GM18861 (cell line): ENCODE measurements at regions not wholly inside any gene's neighbourhood (a gene's known extent, or its start where the extent isn't known, plus 50 kb on each side); places are given as distances from the start of the nearest gene placed in this dataset.
"Not testable (repeated sequence)": the region's sequence is repeated elsewhere in the genome, so short reads cannot be mapped to it uniquely, and the experiment has no call there.

Experiments
- ATAC-seq: cut with Tn5 transposase; IDR thresholded peaks from one replicate; pipeline ENCODE4 v1.9.1; 2021; ENCODE audit not compliant: unreplicated experiment

DNA sequence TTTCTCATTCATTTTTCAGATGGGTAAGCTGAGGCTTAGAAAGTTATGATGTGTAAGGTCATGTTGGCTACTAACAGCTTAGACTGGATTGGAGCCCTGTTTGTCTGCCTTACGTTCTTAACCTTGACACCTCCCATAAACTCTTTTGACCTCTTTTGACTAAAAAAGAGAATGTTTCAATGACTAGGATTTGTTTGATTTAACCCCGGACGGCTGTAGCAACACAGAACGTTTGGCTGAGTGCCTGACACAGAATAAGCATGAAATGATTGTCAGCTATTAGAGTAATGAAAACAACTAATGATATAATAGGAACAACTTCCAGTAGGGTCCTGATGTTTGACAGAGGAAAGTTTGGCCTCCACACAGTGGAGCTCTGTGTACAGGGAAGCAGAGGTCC lies 83.3 kb upstream of the PDZD8 start:
- no peak for ATAC-seq

DNA sequence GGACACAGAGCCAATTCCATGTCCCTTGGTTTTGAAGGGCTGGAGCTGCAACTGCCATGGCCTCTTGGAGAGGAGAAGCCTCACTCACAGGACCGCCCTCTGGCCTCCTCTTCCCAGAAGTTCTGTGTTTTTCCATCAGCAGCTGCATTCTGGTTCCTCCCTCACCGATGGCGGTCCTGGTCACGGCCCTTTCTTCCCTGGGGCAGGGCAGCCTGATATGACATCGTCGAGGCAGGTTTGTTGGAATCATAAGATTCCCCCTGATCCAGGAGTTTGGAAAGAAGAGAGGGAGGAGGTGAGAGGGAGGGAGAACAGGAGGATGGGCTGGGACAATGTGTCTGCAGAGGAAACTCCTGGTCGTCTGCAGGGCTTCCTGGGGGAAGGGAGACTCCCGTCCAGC lies 82.7 kb upstream of the PDZD8 start:
- no peak for ATAC-seq

DNA sequence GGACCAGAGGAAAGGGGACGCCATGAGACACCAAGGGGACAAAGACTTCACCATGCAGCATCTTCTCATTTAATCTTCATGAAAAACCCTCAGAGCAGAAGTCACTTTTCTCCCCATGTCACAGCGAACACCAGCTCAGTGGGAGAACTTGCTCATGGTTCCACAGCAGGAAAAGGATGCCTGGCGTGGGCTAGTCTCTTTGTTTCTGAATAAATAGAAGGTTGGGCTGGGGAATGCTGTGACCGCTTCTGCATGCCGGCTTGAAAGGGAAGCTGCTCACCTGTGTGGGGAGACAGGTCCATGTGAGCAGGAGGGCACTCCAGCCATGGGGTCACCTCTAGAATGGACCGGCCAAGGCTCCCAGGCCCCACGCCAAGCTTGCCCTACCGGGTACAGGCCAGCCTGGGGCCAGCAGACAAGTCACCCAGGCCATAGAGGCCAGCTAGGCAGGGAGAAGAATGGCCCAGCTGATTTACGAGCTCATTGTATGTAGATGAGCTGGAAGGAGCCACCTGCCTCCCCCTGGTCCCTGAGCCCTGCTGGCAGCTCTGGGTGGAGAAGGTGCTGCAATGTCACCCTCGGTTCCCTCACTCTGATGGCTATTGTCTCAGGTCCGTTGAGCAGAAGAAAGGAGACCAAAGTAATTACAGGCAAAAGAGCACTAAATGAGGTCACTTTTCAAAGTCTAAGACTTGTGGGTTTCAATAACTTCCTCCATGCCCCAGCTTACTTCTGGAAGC lies 82.0 kb upstream of the PDZD8 start:
- peak; percentile 56 for ATAC-seq

- no peak for ATAC-seq
These were observed 80.1 kb upstream of the PDZD8 start for GRCh38 chr10:117455346-117455745.

- no peak for ATAC-seq
These were observed 79.3 kb upstream of the PDZD8 start for GRCh38 chr10:117454502-117454901.

- ATAC-seq, result not testable (repeated sequence)
These were observed 78.2 kb upstream of the PDZD8 start for GRCh38 chr10:117453484-117453883.

DNA sequence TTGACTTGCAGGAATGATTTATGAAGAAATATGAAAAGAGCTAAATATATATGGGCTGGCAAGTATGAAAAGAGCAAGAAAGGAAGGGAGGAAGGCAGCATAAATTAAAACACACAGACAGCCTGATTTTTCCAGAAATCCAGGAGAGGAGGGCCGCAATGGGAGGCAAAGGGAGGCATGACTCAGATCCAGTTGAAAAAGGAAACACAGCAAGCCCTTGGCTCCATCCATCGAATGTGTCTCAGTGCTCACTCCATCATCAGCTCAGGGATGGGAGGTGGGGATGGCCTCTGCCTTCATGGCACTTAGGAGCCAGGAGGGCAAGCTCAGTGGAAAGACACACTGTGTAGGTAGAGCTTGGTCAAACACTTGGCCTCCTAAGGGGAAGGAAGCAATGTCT lies 75.7 kb upstream of the PDZD8 start:
- no peak for ATAC-seq

GRCh38 chr10:117449636-117450035 lies 74.4 kb upstream of the PDZD8 start:
- no peak for ATAC-seq

DNA sequence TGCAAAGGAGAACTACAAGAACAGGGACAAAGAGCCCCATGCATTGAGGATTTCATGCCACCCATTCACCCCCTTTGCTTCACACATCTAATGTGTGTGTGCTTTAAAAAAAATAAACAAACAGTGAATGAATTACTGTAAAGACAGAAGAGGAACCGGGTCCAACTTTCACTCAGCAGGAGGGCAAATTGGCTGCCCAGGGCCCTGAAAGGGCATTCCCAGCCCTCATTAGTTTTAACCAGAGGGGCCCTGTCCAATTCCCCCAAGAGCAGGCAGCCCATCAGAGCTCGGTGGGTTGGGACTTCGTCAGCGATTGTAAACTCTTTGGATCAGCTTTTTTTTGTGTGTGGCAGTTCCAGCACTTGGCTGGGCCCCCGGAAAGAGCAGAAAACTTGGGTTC lies 73.6 kb upstream of the PDZD8 start:
- no peak for ATAC-seq

- no peak for ATAC-seq
These were observed 70.8 kb upstream of the PDZD8 start for GRCh38 chr10:117445992-117446391.

GRCh38 chr10:117444497-117445040 lies 69.3 kb upstream of the PDZD8 start:
- no peak for ATAC-seq

GRCh38 chr10:117443686-117444041 lies 68.4 kb upstream of the PDZD8 start:
- no peak for ATAC-seq

GRCh38 chr10:117442944-117443685 lies 67.9 kb upstream of the PDZD8 start:
- peak; percentile 54 for ATAC-seq

DNA sequence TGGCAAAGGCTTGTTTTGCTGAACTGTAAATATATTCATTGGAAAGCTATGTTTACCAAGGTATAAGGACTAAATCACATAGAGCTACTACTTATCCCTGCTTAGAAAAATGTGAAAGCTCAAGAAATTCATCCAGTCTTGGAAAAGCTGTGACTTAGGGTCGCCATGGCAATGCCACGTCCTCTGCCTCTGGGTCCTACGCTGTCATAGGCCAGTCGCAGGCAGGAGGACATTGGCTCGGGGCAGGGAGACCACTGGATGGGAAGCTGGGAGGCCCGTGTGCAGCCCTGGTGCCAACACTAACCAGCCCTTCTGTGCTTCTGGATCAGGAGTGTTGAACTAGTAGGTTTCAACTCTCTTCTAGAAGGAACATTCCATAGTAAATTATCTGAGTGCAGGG lies 67.3 kb upstream of the PDZD8 start:
- no peak for ATAC-seq

DNA sequence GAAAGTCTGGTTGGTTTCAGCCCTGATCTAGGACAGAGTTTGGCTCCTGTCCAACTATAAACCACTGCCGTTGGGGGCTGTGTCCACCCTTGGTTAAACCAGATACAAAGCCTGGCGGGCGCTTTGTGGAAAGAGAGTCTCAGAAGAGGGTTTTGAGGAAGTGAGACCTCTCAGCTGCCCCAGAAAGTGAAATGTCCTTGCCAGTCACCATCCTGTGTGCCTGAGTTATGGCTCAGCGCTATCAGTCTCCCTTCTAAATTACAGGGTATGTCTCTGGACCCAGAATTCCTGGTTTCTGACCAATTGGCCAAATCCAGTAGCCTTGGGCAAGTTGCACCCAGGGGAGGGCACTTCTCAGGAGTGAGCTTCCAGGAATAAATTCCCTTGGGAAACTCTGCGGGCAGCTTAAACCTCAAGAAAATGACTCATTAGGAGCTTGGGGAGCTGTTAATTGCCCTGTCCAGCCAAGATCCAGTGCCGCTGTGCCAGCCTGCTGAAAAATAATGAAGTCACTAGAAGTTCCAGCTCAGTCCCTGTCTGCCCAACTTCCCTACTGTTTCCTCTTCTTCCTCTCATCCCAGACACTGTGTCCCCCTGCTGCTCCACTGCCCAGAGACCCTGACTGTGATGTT lies 66.7 kb upstream of the PDZD8 start:
- peak; percentile 88 for ATAC-seq

GRCh38 chr10:117441361-117441760 lies 66.1 kb upstream of the PDZD8 start:
- no peak for ATAC-seq

- ATAC-seq, result no peak
These were observed 64.1 kb upstream of the PDZD8 start for GRCh38 chr10:117439243-117439912.

DNA sequence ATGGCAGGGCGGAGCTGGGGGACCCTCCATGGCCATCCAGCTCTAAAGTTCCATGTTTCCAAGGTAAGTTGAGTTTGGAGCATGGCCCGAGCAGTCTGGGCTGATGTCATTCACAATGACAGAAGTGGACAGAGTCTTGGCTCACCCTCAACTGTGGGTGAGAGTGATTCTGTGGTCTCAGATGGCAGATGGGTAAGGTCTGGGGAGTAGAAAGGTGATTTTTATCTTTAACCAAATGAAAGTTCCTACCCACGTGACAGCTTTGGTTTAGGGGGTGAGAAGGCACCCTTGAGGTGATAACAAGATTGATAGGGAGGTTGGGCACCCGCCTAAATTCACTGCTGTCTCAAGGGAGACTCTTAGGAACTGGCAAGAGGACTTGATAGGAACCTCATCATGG lies 57.6 kb upstream of the PDZD8 start:
- peak; percentile 52 for ATAC-seq

DNA sequence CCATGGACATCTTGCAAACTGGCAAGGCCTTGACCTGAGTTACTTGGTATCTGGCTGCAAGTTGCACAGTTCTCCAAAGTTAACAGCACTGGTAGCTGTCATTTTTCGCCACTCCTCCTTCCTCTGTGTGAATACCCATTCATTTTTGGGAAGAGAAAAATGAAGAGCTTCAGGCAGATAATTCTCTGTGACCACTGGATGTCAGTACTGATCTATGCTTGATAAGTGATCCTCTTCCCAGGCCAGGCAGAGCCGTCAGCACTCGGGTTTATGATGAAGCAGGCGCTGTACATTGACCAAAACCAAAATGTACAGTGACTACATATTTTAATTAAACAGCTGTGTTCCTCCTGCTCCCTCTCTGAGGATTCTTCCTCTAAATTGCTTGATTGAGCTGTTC lies 55.9 kb upstream of the PDZD8 start:
- ATAC-seq, result no peak

GRCh38 chr10:117430535-117430934 lies 55.3 kb upstream of the PDZD8 start:
- ATAC-seq, result not testable (repeated sequence)

GRCh38 chr10:117429643-117430265 lies 54.5 kb upstream of the PDZD8 start:
- ATAC-seq, result no peak
